RWPE1 (cell line): ENCODE measurements at regions not wholly inside any gene's neighbourhood (a gene's known extent, or its start where the extent isn't known, plus 50 kb on each side); places are given as distances from the start of the nearest gene placed in this dataset.

Experiments
- CTCF ChIA-PET: fragments of 350-600 bp; sonication (Branson Sonifier 250); formaldehyde crosslinking; extraction: SDS; loops from one replicate; lab custom pipeline; 2021; lab: Yijun Ruan, JAX
- POLR2A ChIA-PET: fragments of 400-600 bp; formaldehyde crosslinking; extraction: SDS; loops from one replicate; lab custom pipeline; 2020; ENCODE audit warnings: antibody characterized with exemption; ENCODE audit not compliant: low non-redundant PET; lab: Yijun Ruan, JAX
- DNase-seq: peaks from one replicate; pipeline ENCODE4 v3.0.0; 2012; ENCODE audit warnings: low spot score
- H3K27ac ChIP-seq: fragments of 450-650 bp; 2 replicates; pipeline ENCODE4 v1.5.1; 2017
- TF ChIP-seq, protein P1 (sequence below): fragments of 450-650 bp; conservative IDR thresholded peaks from 2 replicates; pipeline ENCODE4 v1.5.1; 2017; ENCODE audit warnings: low read depth, mild to moderate bottlenecking

DNA sequence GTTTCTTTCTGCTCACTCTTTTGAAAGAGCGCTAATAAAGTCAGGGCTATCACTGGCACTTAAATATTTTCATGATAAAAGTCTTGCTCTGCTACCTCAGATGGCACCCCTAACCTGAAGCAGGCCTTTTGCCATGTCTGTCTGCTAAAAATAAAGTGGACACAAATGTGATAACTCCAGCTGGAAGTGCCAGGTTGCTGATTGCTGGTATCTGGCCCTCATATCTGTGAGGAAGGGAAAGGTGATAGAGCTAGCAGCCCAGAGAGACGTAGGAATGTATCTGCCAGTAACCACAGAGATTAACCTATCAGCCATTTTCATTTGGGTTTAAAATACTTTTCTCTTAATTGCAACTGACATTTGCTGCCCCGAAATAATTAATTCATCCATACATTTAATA, 127.9 kb downstream of the GRIN2B start:
- no peak for DNase-seq
- TF ChIP-seq, protein P1, sequence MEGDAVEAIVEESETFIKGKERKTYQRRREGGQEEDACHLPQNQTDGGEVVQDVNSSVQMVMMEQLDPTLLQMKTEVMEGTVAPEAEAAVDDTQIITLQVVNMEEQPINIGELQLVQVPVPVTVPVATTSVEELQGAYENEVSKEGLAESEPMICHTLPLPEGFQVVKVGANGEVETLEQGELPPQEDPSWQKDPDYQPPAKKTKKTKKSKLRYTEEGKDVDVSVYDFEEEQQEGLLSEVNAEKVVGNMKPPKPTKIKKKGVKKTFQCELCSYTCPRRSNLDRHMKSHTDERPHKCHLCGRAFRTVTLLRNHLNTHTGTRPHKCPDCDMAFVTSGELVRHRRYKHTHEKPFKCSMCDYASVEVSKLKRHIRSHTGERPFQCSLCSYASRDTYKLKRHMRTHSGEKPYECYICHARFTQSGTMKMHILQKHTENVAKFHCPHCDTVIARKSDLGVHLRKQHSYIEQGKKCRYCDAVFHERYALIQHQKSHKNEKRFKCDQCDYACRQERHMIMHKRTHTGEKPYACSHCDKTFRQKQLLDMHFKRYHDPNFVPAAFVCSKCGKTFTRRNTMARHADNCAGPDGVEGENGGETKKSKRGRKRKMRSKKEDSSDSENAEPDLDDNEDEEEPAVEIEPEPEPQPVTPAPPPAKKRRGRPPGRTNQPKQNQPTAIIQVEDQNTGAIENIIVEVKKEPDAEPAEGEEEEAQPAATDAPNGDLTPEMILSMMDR = no peak
- no peak overlapping the region for H3K27ac ChIP-seq
- CTCF ChIA-PET = interaction anchor here (1.2 kb wide), 1 partner anchor 11 kb away, joined by 3 read pairs; no protein-coding TSS in a partner anchor
- POLR2A ChIA-PET = no interaction called here

DNA sequence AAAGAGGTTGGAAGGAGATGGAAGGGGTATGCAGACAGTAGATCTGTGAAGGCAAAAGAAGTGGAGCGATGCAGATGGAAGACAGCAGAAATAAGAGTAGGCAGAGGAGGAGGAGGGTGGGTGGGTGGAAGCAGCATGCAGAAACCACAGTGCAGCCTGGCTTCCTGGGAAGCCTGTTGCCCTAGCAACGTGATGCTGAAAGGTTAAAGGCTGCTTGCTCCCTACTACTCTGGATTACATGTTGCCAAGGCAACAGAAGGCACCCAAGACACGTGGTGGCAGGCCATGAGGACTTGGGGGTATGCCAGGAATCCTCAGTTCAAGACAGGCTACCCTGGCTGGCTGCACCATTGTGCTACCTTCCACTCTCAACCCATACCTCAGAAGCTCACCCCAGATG, 129.6 kb downstream of the GRIN2B start:
- DNase-seq = no peak
- ChIA-PET POLR2A (no interaction called here), CTCF (no interaction called here)
- no peak overlapping the region for H3K27ac ChIP-seq
- TF ChIP-seq, protein P1 = no peak

DNA sequence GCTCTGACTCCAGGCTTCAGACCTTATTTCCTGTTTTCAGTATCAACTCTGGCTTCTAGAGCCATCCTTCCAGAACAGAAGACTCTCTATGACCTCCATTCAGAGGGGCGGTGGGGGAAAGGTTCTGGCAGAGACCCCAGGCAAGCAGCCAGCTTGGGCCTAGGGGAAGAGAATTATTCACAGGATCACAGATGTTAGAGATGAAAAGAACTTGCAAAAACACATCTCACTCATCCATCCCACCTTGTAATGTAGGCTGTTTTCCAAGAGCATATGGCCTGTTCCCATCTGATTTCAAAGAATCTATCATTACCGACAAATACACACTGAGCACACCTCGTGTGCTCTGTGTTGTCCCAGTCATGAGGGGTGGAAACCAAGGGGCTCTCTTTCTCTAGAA, 131.9 kb downstream of the GRIN2B start:
- no peak overlapping the region for H3K27ac ChIP-seq
- ChIA-PET POLR2A (no interaction called here), CTCF (no interaction called here)
- TF ChIP-seq, protein P1 = no peak
- DNase-seq = no peak

DNA sequence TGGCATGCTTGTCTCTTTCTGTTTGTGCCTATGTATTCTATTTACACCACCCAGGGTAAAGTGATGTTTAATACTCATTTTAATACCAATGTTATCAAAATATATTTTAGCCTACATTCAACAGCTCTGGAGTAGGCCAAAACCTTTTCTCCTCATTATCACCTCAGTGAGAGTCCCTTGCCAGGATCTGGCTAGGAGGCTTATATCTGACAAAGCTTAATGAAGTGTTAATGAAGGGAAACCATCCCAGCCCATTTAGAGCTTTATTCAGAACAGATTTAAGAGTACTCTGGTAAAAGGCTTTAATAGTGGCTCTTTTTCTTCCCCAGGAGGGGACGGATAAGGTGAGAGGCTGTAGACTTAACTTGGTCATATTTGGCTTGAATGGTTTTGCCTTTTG, 137.6 kb downstream of the GRIN2B start:
- no peak overlapping the region for H3K27ac ChIP-seq
- no peak for DNase-seq
- POLR2A ChIA-PET = no interaction called here
- TF ChIP-seq, protein P1 = no peak
- CTCF ChIA-PET = interaction anchor here (0.5 to 0.6 kb wide), 2 partner anchors 58 to 93 kb away, joined by 3 to 4 read pairs; no protein-coding TSS in a partner anchor

DNA sequence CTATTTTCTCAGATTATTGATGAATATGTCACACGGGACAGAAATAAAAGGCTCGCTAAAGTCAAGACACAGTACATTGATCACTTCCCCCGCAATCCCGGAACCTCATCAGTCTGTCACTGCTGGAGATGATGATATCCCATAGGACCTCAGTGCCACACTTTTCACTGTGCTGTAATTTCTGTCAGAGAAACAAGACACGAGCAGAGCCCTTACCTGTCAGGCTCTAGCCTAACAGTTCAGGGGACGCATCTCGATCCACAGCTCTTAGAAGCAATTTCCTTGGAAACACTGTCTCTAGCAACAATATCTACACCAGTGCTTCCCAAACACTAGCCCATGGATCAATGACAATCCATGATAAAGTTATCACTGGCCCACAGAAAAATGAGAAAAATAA, 140.0 kb downstream of the GRIN2B start:
- no peak overlapping the region for H3K27ac ChIP-seq
- ChIA-PET CTCF (no interaction called here), POLR2A (no interaction called here)
- DNase-seq = no peak
- TF ChIP-seq, protein P1 = no peak

DNA sequence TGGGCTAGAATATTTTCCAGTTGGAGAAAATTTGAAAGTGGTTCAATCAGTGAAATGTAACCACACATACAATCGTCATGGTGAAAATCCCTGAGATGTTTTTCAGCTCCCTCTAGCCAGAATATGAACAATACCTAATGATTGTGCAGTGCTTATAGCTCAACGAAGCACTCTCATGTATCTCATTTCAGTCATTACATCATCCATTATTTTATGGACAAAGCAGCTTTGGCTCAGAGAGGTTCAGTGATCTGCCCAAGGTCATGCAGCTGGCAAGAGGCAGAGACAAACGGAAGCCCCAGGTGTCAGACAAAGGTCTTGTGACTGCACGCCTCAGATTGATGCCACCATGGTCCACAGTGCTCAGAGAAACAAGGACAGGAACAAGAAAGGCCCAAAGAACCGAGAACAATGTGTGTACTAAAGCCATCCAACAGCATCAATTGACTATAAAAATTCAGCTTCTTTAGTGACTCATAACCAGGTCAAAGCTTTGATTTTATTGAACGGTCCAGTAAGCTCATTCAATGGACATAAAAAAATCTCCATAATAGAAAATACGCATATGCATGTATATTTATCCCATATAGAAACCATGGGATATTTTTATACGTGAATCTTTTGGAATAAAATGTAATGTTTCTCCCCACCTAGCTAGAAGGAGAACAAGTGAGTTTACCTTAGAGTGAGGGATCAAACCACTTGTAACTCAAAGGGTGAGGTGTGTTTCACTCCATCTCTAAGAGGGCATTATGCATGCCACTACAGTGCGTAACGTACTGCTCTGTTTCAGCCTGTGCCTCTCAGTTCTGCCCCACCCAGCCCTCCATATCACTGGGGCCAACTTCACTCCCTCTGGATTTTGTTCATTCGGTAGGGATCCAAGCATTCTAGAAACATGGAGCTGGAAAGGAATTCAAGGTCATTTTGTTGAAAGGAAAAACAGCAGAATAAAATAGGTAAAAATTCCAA, 141.8 kb downstream of the GRIN2B start:
- TF ChIP-seq, protein P1 = no peak
- POLR2A ChIA-PET = no interaction called here
- DNase-seq = no peak
- CTCF ChIA-PET = interaction anchor here (0.7 to 1.1 kb wide), 2 partner anchors 57 to 343 kb away, joined by 4 read pairs; no protein-coding TSS in a partner anchor
- no peak overlapping the region for H3K27ac ChIP-seq
